K562 (cell line): ENCODE measurements at regions not wholly inside any gene's neighbourhood (a gene's known extent, or its start where the extent isn't known, plus 50 kb on each side); places are given as distances from the start of the nearest gene placed in this dataset.

ENCODE experiments used
- ATAC-seq: fragments of 200-7000 bp; cut with Tn5 transposase; 3 replicates; pipeline ENCODE4 v1.9.1; 2020; ENCODE audit warnings: moderate library complexity
- BruUV-seq: library from RNA; stranded (reverse); fragments of 400-500 nt; replicated peaks from 2 replicates; lab custom pipeline; 2021; lab: Mats Ljungman, UMichigan
- CTCF ChIA-PET: fragments of 300-600 bp; formaldehyde crosslinking; extraction: SDS; loops from one replicate; lab custom pipeline; 2021; ENCODE audit warnings: low intra/inter-chr PET ratio; lab: Yijun Ruan, JAX
- POLR2A ChIA-PET: fragments of 300-600, 350-650 bp; sonication (Branson Sonifier 250); formaldehyde crosslinking; extraction: SDS; loops from one replicate; lab custom pipeline; 2021; ENCODE audit warnings: antibody characterized with exemption, inconsistent platforms; lab: Yijun Ruan, JAX
- DNase-seq, 4 experiments: peaks; one replicate each; pipeline versions ENCODE4 v3.0.0 to v3.0.0-alpha.2; 2011 to 2018; ENCODE audit warnings: low spot score in 3 of 4, mixed read lengths in 3 of 4; ENCODE audit errors: extremely low read depth in 1 of 4
- FAIRE-seq: peaks from 2 replicates; lab custom pipeline; 2011; peaks lifted over from hg19 to GRCh38; lab: Jason Lieb, UNC
- H2AFZ ChIP-seq: 2 replicates; pipeline ENCODE4 v1.6.0; 2011; ENCODE audit warnings: low read depth, low read length, control low read depth, inconsistent platforms
- H3K27ac ChIP-seq: fragments of 200-600 bp; 3 replicates; pipeline ENCODE4 v1.8.0; 2011; ENCODE audit warnings: low read depth, mild to moderate bottlenecking, control low read depth, inconsistent platforms, low read length, moderate library complexity, mixed read lengths; ENCODE audit errors: extremely low read depth
- H3K27me3 ChIP-seq, 2 experiments: fragments of 300-600 bp in 1 of 2; 2 replicates in 1 of 2; 3 replicates in 1 of 2; pipeline versions ENCODE4 v1.6.0 to v1.8.0; 2011; ENCODE audit warnings: inconsistent platforms in 2 of 2, low read length in 2 of 2, mild to moderate bottlenecking in 1 of 2, mixed read lengths in 1 of 2, moderate library complexity in 1 of 2; ENCODE audit not compliant: control insufficient read depth in 2 of 2, insufficient read depth in 2 of 2
- H3K36me3 ChIP-seq: fragments of 300-600 bp; 3 replicates; pipeline ENCODE4 v1.8.0; 2011; ENCODE audit warnings: mild to moderate bottlenecking, low read length, inconsistent platforms; ENCODE audit not compliant: control insufficient read depth, insufficient read depth
- H3K4me1 ChIP-seq, 2 experiments: fragments of 200-600 bp in 1 of 2; replicated peaks in 1 of 2; 2 replicates in 1 of 2; 3 replicates in 1 of 2; pipeline versions ENCODE4 v1.5.1 to v1.8.0; 2011; ENCODE audit warnings: inconsistent platforms in 2 of 2, low read length in 2 of 2, mild to moderate bottlenecking in 1 of 2, mixed read lengths in 1 of 2, moderate library complexity in 1 of 2; ENCODE audit not compliant: control insufficient read depth in 2 of 2, insufficient read depth in 2 of 2
- H3K4me2 ChIP-seq: 2 replicates; pipeline ENCODE4 v1.6.1; 2011; ENCODE audit warnings: low read length, control low read depth, inconsistent platforms, mixed read lengths; ENCODE audit not compliant: insufficient read depth
- H3K4me3 ChIP-seq: fragments of 200-600 bp; sonication (generic), shearing (Covaris generic); 2 replicates; pipeline ENCODE4 v1.5.1; 2016; ENCODE audit warnings: control low read depth, inconsistent platforms
- H3K79me2 ChIP-seq: fragments of 200-600 bp; 3 replicates; pipeline ENCODE4 v1.8.0; 2011; ENCODE audit warnings: low read length, inconsistent platforms; ENCODE audit not compliant: control insufficient read depth, insufficient read depth
- H3K9ac ChIP-seq, 2 experiments: 2 replicates each; pipeline versions ENCODE4 v1.6.0 to v1.6.1; 2011; ENCODE audit warnings: low read depth in 2 of 2, low read length in 2 of 2, control low read depth in 1 of 2, inconsistent platforms in 1 of 2, mild to moderate bottlenecking in 1 of 2, mixed read lengths in 1 of 2; ENCODE audit not compliant: insufficient read depth in 1 of 2
- H3K9me1 ChIP-seq: one replicate; pipeline ENCODE4 v1.6.0; 2011; ENCODE audit warnings: inconsistent platforms, mild to moderate bottlenecking, low read length, moderate library complexity; ENCODE audit not compliant: control insufficient read depth, insufficient read depth
- H3K9me3 ChIP-seq: replicated peaks from 2 replicates; pipeline ENCODE4 v1.5.1; 2011; ENCODE audit warnings: low read depth, low read length, inconsistent platforms; ENCODE audit not compliant: control insufficient read depth, insufficient read depth
- H4K20me1 ChIP-seq: replicated peaks from 2 replicates; pipeline ENCODE4 v1.6.1; 2011; ENCODE audit warnings: low read length, inconsistent platforms, mixed read lengths; ENCODE audit not compliant: control insufficient read depth, insufficient read depth
- ELF4 ChIP-seq: fragments of 450-650 bp; formaldehyde crosslinking; IDR thresholded peaks from 2 replicates; pipeline ENCODE4 v1.4.0; 2022; ENCODE audit warnings: missing genetic modification characterization
- HDAC2 ChIP-seq: fragments of 450-650 bp; IDR thresholded peaks from 2 replicates; pipeline ENCODE4 v1.6.1; 2016; ENCODE audit warnings: mild to moderate bottlenecking
- KLF1 ChIP-seq: fragments of 450-650 bp; IDR thresholded peaks from 2 replicates; pipeline ENCODE4 v1.6.1; 2016; ENCODE audit warnings: missing genetic modification characterization, missing compliant biosample characterization
- MIER1 ChIP-seq: fragments of 450-650 bp; IDR thresholded peaks from 2 replicates; pipeline ENCODE4 v1.6.1; 2016; ENCODE audit warnings: antibody characterized with exemption, mild to moderate bottlenecking, low read depth
- MYNN ChIP-seq, 2 experiments: sonication (generic); formaldehyde crosslinking in 1 of 2; IDR thresholded peaks; 2 replicates each; pipeline versions ENCODE4 v1.5.0 to v1.6.1; 2016 to 2020; ENCODE audit warnings: antibody characterized with exemption in 1 of 2, missing genetic modification reagents in 1 of 2
- ZBTB17 ChIP-seq: fragments of 450-650 bp; formaldehyde crosslinking; IDR thresholded peaks from 2 replicates; pipeline ENCODE4 v1.4.0; 2020; ENCODE audit warnings: mild to moderate bottlenecking
- ZNF184 ChIP-seq: sonication (generic); formaldehyde crosslinking; IDR thresholded peaks from 2 replicates; pipeline ENCODE4 v1.5.0; 2020; ENCODE audit warnings: missing genetic modification reagents
- ZNF224 ChIP-seq: sonication (generic); formaldehyde crosslinking; IDR thresholded peaks from 2 replicates; pipeline ENCODE4 v1.8.0; 2022; ENCODE audit warnings: mild to moderate bottlenecking, missing genetic modification reagents
- WGBS: fragments of 100-300 bp; shearing (Covaris generic); methylation state at CpG from one replicate; pipeline ENCODE4 v1.1.6; 2016; ENCODE audit warnings: low coverage, mixed read lengths; ENCODE audit not compliant: insufficient coverage; ENCODE audit errors: missing lambda C conversion rate; 5-methylcytosine and 5-hydroxymethylcytosine counted together
- in situ Hi-C: fragments of 300-500 bp; cut with MboI; formaldehyde crosslinking; loops from 4 replicates; pipeline ENCODE4 v1.15.0; 2018; ENCODE audit warnings: inconsistent platforms, mixed read lengths
- intact Hi-C: fragments of 100-400 bp; cut with micrococcal nuclease; formaldehyde crosslinking; loops from 2 replicates; pipeline ENCODE4 v1.14.2; 2022
- TF ChIP-seq, protein P1 (sequence below): sonication (generic); formaldehyde crosslinking; IDR thresholded peaks from 2 replicates; pipeline ENCODE4 v1.4.0; 2020; ENCODE audit warnings: mild to moderate bottlenecking, missing genetic modification reagents
- TF ChIP-seq, protein P2 (sequence below): fragments of 250-450 bp; sonication (Bioruptor Pico); IDR thresholded peaks from 2 replicates; pipeline ENCODE4 v1.5.1; 2021; ENCODE audit warnings: mild to moderate bottlenecking
- TF ChIP-seq, protein P3 (sequence below): fragments of 450-650 bp; IDR thresholded peaks from 2 replicates; pipeline ENCODE4 v1.6.1; 2016; ENCODE audit warnings: low read depth

DNA sequence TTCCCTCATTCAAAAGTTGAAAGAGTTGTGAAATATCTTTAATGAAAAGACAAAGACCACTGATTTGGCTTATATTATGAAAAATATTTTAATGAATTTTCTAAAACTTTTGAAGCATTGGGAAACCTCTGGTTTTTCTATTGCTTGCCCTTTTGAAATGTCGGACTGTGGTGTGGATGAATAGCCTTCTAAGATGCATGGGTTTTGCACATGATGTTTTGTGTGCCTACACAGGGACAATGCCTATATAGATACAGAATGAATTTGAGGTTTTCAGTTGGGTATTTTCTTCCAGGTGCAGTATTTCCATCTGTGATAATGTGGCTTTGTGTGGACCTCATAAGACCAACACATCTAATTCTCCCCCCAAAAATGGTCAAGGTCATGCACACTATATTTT is 1437.9 kb downstream of the REEP3 start (continued):
- TF ChIP-seq, protein P1, sequence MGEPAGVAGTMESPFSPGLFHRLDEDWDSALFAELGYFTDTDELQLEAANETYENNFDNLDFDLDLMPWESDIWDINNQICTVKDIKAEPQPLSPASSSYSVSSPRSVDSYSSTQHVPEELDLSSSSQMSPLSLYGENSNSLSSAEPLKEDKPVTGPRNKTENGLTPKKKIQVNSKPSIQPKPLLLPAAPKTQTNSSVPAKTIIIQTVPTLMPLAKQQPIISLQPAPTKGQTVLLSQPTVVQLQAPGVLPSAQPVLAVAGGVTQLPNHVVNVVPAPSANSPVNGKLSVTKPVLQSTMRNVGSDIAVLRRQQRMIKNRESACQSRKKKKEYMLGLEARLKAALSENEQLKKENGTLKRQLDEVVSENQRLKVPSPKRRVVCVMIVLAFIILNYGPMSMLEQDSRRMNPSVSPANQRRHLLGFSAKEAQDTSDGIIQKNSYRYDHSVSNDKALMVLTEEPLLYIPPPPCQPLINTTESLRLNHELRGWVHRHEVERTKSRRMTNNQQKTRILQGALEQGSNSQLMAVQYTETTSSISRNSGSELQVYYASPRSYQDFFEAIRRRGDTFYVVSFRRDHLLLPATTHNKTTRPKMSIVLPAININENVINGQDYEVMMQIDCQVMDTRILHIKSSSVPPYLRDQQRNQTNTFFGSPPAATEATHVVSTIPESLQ (CRISPR knock-in tag) = no peak
- no peak for TF ChIP-seq MIER1
- no peak for TF ChIP-seq KLF1 (tag)
- TF ChIP-seq ZNF224 = no peak
- TF ChIP-seq ZBTB17 (CRISPR knock-in tag) = no peak
- no peak for TF ChIP-seq MYNN (IDR thresholded peaks at IDR 0.05)
- no peak for TF ChIP-seq MYNN (CRISPR knock-in tag; IDR thresholded peaks at IDR 0.05)

DNA sequence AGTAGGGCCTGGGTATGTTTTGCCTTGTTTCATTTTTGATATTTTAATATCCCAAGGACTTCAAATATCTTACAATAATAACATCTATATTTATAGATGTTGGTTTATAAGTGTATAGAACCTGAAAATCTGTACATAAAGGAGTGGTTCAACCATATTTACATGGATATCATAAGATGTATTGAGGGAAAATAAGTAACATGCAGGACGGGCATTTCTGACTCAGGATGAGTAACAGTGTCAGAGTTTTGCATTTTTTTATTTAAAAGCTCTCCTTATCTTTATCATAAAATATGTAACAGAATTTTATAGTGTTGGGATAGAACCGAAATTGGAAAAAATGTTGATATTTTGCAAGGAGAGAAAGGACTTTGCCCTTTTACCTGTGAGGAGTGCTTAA is 1438.7 kb downstream of the REEP3 start:
- no TSS peak for BruUV-seq
- TF ChIP-seq, protein P2, sequence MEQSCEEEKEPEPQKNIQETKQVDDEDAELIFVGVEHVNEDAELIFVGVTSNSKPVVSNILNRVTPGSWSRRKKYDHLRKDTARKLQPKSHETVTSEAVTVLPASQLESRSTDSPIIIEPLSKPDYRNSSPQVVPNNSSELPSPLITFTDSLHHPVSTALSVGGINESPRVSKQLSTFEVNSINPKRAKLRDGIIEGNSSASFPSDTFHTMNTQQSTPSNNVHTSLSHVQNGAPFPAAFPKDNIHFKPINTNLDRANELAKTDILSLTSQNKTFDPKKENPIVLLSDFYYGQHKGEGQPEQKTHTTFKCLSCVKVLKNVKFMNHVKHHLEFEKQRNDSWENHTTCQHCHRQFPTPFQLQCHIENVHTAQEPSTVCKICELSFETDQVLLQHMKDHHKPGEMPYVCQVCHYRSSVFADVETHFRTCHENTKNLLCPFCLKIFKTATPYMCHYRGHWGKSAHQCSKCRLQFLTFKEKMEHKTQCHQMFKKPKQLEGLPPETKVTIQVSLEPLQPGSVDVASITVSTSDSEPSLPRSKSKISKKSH = no peak
- no peak for TF ChIP-seq ELF4 (CRISPR knock-in tag)
- TF ChIP-seq HDAC2 = no peak
- TF ChIP-seq ZNF184 (CRISPR knock-in tag) = no peak
- TF ChIP-seq, protein P3, sequence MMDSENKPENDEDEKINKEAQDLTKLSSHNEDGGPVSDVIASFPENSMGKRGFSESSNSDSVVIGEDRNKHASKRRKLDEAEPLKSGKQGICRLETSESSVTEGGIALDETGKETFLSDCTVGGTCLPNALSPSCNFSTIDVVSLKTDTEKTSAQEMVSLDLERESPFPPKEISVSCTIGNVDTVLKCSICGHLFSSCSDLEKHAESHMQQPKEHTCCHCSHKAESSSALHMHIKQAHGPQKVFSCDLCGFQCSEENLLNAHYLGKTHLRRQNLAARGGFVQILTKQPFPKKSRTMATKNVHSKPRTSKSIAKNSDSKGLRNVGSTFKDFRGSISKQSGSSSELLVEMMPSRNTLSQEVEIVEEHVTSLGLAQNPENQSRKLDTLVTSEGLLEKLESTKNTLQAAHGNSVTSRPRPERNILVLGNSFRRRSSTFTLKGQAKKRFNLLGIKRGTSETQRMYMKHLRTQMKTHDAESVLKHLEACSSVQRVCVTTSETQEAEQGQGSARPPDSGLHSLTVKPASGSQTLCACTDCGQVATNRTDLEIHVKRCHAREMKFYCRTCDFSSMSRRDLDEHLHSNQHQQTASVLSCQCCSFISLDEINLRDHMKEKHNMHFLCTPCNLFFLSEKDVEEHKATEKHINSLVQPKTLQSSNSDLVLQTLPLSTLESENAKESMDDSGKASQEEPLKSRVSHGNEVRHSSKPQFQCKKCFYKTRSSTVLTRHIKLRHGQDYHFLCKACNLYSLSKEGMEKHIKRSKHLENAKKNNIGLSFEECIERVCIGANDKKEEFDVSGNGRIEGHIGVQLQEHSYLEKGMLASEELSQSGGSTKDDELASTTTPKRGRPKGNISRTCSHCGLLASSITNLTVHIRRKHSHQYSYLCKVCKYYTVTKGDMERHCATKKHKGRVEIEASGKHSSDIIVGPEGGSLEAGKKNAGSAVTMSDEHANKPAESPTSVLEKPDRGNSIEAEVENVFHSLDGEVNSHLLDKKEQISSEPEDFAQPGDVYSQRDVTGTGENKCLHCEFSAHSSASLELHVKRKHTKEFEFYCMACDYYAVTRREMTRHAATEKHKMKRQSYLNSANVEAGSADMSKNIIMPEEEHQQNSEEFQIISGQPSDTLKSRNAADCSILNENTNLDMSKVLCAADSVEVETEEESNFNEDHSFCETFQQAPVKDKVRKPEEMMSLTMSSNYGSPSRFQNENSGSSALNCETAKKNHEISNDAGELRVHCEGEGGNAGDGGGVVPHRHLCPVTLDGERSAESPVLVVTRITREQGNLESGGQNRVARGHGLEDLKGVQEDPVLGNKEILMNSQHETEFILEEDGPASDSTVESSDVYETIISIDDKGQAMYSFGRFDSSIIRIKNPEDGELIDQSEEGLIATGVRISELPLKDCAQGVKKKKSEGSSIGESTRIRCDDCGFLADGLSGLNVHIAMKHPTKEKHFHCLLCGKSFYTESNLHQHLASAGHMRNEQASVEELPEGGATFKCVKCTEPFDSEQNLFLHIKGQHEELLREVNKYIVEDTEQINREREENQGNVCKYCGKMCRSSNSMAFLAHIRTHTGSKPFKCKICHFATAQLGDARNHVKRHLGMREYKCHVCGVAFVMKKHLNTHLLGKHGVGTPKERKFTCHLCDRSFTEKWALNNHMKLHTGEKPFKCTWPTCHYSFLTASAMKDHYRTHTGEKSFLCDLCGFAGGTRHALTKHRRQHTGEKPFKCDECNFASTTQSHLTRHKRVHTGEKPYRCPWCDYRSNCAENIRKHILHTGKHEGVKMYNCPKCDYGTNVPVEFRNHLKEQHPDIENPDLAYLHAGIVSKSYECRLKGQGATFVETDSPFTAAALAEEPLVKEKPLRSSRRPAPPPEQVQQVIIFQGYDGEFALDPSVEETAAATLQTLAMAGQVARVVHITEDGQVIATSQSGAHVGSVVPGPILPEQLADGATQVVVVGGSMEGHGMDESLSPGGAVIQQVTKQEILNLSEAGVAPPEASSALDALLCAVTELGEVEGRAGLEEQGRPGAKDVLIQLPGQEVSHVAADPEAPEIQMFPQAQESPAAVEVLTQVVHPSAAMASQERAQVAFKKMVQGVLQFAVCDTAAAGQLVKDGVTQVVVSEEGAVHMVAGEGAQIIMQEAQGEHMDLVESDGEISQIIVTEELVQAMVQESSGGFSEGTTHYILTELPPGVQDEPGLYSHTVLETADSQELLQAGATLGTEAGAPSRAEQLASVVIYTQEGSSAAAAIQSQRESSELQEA = no peak

More for the DNA sequence above, 1438.7 kb downstream of the REEP3 start:
- H3K9me3 ChIP-seq = no peaks in the 10 kb centered on the region
- H3K27ac ChIP-seq = no peak overlapping the region
- intact Hi-C loops = no loop called here
- no peak overlapping the region for H2AFZ ChIP-seq
- ChIA-PET POLR2A (no interaction called here), CTCF (interaction anchor here (0.6 kb wide), 1 partner anchor 242 kb away, joined by 4 read pairs; no protein-coding TSS in a partner anchor)
- DNase-seq = no peak
- H4K20me1 ChIP-seq = no peaks in the 10 kb centered on the region
- no peak overlapping the region for H3K4me2 ChIP-seq
- H3K36me3 ChIP-seq = no peaks in the 10 kb centered on the region
- ATAC-seq = no peak
- WGBS = 5% methylated on average over 2 of the region's 2 CpGs
- in situ Hi-C loops = no loop called here
- H3K4me1 ChIP-seq = no peaks in the 10 kb centered on the region
- H3K79me2 ChIP-seq = no peaks in the 10 kb centered on the region
- no peak for FAIRE-seq
- no peak overlapping the region for H3K4me3 ChIP-seq
- no peaks in the 10 kb centered on the region for H3K27me3 ChIP-seq
- H3K9me1 ChIP-seq = no peaks in the 10 kb centered on the region
- H3K9ac ChIP-seq = no peak overlapping the region
